HEK293 (cell line): ENCODE measurements at regions not wholly inside any gene's neighbourhood (a gene's known extent, or its start where the extent isn't known, plus 50 kb on each side); places are given as distances from the start of the nearest gene placed in this dataset.

Source experiments
- CTCF ChIA-PET: fragments of 350-600 bp; formaldehyde crosslinking; extraction: SDS; loops from one replicate; lab custom pipeline; 2021; ENCODE audit warnings: antibody characterized with exemption; lab: Yijun Ruan, JAX
- POLR2A ChIA-PET: fragments of 300-600 bp; formaldehyde crosslinking; extraction: SDS; loops from one replicate; lab custom pipeline; 2020; ENCODE audit warnings: antibody characterized with exemption, inconsistent platforms; lab: Yijun Ruan, JAX
- H3K27ac ChIP-seq: fragments of 200-500 bp; sonication (Bioruptor generic); 2 replicates; pipeline ENCODE4 v1.5.1; 2014; ENCODE audit warnings: low read depth, low read length, control low read depth, inconsistent platforms; ENCODE audit errors: extremely low read depth
- H3K36me3 ChIP-seq, 2 experiments: fragments of 200-500 bp in 1 of 2; sonication (Bioruptor generic) in 1 of 2; 1 replicate in 1 of 2; 2 replicates in 1 of 2; pipeline ENCODE4 v1.5.1; 2014 to 2017; ENCODE audit warnings: inconsistent platforms in 2 of 2, low read length in 2 of 2; ENCODE audit not compliant: control insufficient read depth in 2 of 2, insufficient read depth in 1 of 2
- H3K4me1 ChIP-seq: fragments of 200-500 bp; sonication (Bioruptor generic); 2 replicates; pipeline ENCODE4 v1.5.1; 2014; ENCODE audit warnings: mild to moderate bottlenecking, low read length, inconsistent platforms; ENCODE audit not compliant: control insufficient read depth, insufficient read depth
- H3K4me3 ChIP-seq: 2 replicates; pipeline ENCODE4 v1.5.1; 2011; ENCODE audit warnings: low read depth, mild to moderate bottlenecking, control low read depth, low read length, moderate library complexity
- H3K9me3 ChIP-seq: fragments of 200-500 bp; sonication (Bioruptor generic); 2 replicates; pipeline ENCODE4 v1.5.1; 2014; ENCODE audit warnings: low read depth, low read length, inconsistent platforms; ENCODE audit not compliant: control insufficient read depth, insufficient read depth
- BCL11A ChIP-seq: fragments of 450-650 bp; formaldehyde crosslinking; IDR thresholded peaks from 2 replicates; pipeline ENCODE4 v1.5.1; 2016; ENCODE audit warnings: low read depth, missing biosample characterization, missing genetic modification characterization
- TRIM28 ChIP-seq: IDR thresholded peaks from 2 replicates; pipeline ENCODE4 v1.6.1; 2011; ENCODE audit warnings: low read length, control low read depth, borderline replicate concordance
- ZBTB20 ChIP-seq: fragments of 450-650 bp; formaldehyde crosslinking; IDR thresholded peaks from 2 replicates; pipeline ENCODE4 v1.5.1; 2016; ENCODE audit warnings: missing biosample characterization, missing genetic modification characterization
- ZIC2 ChIP-seq: fragments of 450-650 bp; formaldehyde crosslinking; IDR thresholded peaks from 2 replicates; pipeline ENCODE4 v1.5.1; 2016; ENCODE audit warnings: missing biosample characterization, missing genetic modification characterization
- ZNF133 ChIP-seq: fragments of 450-650 bp; formaldehyde crosslinking; IDR thresholded peaks from 2 replicates; pipeline ENCODE4 v1.5.1; 2016; ENCODE audit warnings: missing biosample characterization, missing genetic modification characterization
- ZNF138 ChIP-seq: fragments of 450-650 bp; formaldehyde crosslinking; IDR thresholded peaks from 2 replicates; pipeline ENCODE4 v1.5.1; 2016; ENCODE audit warnings: missing biosample characterization, missing genetic modification characterization, borderline replicate concordance
- ZNF24 ChIP-seq: fragments of 450-650 bp; formaldehyde crosslinking; IDR thresholded peaks from 2 replicates; pipeline ENCODE4 v1.5.1; 2016; ENCODE audit warnings: missing biosample characterization, missing genetic modification characterization
- ZNF394 ChIP-seq: fragments of 450-650 bp; formaldehyde crosslinking; IDR thresholded peaks from 2 replicates; pipeline ENCODE4 v1.5.1; 2016; ENCODE audit warnings: missing biosample characterization, missing genetic modification characterization, mild to moderate bottlenecking, moderate library complexity, borderline replicate concordance
- ZNF510 ChIP-seq: fragments of 450-650 bp; formaldehyde crosslinking; IDR thresholded peaks from 2 replicates; pipeline ENCODE4 v1.5.1; 2018; ENCODE audit warnings: mild to moderate bottlenecking, missing genetic modification characterization, missing biosample characterization; ENCODE audit not compliant: insufficient replicate concordance
- ZNF549 ChIP-seq: fragments of 450-650 bp; IDR thresholded peaks from 2 replicates; pipeline ENCODE4 v1.5.1; 2018; ENCODE audit warnings: missing biosample characterization, missing genetic modification characterization, mild to moderate bottlenecking, inconsistent platforms, moderate library complexity
- ZNF610 ChIP-seq: fragments of 450-650 bp; formaldehyde crosslinking; IDR thresholded peaks from 2 replicates; pipeline ENCODE4 v1.5.1; 2016; ENCODE audit warnings: missing biosample characterization, missing genetic modification characterization, borderline replicate concordance
- ZNF621 ChIP-seq: fragments of 450-650 bp; formaldehyde crosslinking; IDR thresholded peaks from 2 replicates; pipeline ENCODE4 v1.5.1; 2017; ENCODE audit warnings: missing biosample characterization, missing genetic modification characterization
- TF ChIP-seq, protein P1 (sequence below): fragments of 450-650 bp; formaldehyde crosslinking; IDR thresholded peaks from 2 replicates; pipeline ENCODE4 v1.5.1; 2017; ENCODE audit warnings: missing biosample characterization, missing genetic modification characterization
- TF ChIP-seq, protein P2 (sequence below): fragments of 450-650 bp; formaldehyde crosslinking; IDR thresholded peaks from 2 replicates; pipeline ENCODE4 v1.5.1; 2017; ENCODE audit warnings: missing biosample characterization, missing genetic modification characterization
- TF ChIP-seq, protein P3 (sequence below): fragments of 450-650 bp; formaldehyde crosslinking; IDR thresholded peaks from 2 replicates; pipeline ENCODE4 v1.5.1; 2016; ENCODE audit warnings: missing biosample characterization, missing genetic modification characterization
- TF ChIP-seq, protein P4 (sequence below): fragments of 450-650 bp; formaldehyde crosslinking; IDR thresholded peaks from 2 replicates; pipeline ENCODE4 v1.5.1; 2016; ENCODE audit warnings: missing biosample characterization, missing genetic modification characterization, borderline replicate concordance

DNA sequence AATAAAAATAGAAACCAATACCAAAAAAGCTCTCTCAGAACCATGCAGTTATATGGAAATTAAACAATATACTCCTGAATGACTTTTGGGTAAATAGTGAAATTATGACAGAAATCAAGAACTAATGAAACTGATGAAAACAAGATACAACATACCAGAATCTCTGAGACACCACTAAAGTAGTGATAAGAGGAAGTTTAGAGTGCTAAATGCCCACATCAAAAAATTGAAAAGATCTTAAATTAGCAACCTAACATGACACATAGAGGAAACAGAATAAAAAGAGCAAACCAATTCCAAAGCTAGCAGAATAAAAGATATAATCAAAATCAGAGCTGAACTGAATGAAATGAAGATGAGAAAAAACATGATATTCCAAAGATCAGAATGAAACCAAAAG, 430.9 kb downstream of the LTN1 start:
- TF ChIP-seq ZNF621 (tag by site-specific recombination) (no peak), ZNF549 (tag by site-specific recombination) (no peak), BCL11A (tag by site-specific recombination) (no peak), ZNF510 (tag by site-specific recombination) (no peak), ZNF24 (tag by site-specific recombination) (no peak), ZBTB20 (tag by site-specific recombination) (no peak), ZNF394 (tag by site-specific recombination) (no peak), ZNF133 (tag by site-specific recombination) (no peak), TRIM28 (no peak)
- TF ChIP-seq, protein P1, sequence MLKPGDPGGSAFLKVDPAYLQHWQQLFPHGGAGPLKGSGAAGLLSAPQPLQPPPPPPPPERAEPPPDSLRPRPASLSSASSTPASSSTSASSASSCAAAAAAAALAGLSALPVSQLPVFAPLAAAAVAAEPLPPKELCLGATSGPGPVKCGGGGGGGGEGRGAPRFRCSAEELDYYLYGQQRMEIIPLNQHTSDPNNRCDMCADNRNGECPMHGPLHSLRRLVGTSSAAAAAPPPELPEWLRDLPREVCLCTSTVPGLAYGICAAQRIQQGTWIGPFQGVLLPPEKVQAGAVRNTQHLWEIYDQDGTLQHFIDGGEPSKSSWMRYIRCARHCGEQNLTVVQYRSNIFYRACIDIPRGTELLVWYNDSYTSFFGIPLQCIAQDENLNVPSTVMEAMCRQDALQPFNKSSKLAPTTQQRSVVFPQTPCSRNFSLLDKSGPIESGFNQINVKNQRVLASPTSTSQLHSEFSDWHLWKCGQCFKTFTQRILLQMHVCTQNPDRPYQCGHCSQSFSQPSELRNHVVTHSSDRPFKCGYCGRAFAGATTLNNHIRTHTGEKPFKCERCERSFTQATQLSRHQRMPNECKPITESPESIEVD (tag by site-specific recombination) = no peak
- Histone ChIP-seq H3K4me1 (no peaks in the 10 kb centered on the region), H3K36me3 (no peaks in the 10 kb centered on the region), H3K9me3 (no peaks in the 10 kb centered on the region), H3K4me3 (no peak overlapping the region), H3K27ac (no peak overlapping the region)
- CTCF ChIA-PET = interaction anchor here (0.7 kb wide), 1 partner anchor 23 kb away, joined by 3 read pairs; no protein-coding TSS in a partner anchor
- POLR2A ChIA-PET = no interaction called here

DNA sequence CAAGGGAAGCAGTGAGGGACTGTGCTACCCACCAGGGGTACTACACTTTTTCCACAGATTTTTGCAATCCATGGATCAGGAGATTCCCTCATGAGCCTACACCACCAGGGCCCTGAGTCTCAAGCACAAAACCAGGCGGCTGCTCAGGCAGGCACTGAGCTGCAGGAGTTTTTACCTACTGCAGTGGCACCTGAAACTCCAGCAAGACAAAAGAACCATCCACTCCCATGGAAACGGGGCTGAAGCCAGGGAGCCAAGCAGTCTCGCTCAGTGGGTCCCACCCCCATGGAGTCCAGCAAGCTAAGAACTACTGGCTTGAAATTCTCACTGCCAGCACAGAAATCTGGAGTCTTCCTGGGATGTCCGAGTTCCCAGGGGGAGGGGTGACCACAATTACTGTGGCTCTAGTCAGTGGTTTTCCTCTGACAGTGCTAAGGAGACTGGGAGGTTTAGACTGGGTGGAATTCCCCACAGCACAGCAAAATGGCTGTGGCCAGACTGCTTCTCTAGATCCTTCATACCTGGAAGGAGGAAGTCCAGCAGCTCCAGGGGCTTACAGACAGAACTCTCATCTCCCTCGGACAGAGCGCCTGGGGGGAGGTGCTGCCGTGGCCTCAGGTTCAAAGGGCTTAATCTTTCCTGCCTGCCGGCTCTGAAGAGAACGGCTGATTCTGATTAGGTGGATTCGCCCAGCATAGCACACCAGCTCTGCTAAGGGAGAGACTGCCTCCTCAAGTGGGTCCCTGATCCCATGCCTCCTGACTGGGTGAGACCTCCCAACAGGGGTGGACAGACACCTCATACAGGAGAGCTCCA, 437.8 kb downstream of the LTN1 start:
- H3K9me3 ChIP-seq = no peaks in the 10 kb centered on the region
- POLR2A ChIA-PET = no interaction called here
- H3K36me3 ChIP-seq = no peaks in the 10 kb centered on the region
- no peak overlapping the region for H3K27ac ChIP-seq
- CTCF ChIA-PET = no interaction called here
- TF ChIP-seq ZNF610 (tag by site-specific recombination) (no peak), ZIC2 (tag by site-specific recombination) (0 out of 2 replicates have a peak, but pooled peaks have one; percentile 13)
- H3K4me1 ChIP-seq = no peaks in the 10 kb centered on the region
- H3K4me3 ChIP-seq = no peak overlapping the region

DNA sequence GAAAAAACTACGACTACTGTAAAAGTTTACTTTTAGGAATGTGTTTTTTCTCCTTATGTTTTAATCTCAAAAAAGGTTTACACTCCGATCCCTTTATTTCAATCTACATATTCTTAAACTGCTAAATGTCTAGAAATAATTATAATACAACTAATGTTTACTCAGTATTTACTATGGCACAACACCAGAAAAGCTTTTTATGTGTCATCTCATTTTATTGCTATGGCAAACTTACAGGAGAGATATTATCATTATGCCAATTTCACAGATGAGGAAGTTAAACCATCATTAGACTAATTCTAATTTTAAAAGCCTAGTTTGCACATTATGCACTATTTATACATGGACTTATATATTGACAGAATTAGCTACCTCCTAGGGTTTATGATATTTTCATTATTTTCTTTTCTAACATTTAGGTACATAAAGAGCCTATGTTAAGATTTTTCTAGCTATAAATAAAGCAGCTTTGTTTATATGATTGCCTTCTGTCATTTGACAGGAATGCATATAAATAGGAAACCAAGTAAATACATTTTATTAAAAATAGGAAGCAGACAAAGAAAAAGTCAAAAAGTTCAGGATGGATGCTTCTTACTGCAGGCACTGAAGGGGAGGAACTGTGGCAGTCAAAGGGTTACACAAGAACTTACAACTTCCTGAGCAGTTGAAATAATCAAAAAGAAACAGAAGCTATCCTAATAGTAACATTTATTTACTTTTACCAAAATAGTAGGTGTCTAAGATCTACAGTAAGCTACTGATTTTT, 442.4 kb downstream of the LTN1 start:
- TF ChIP-seq, protein P2, sequence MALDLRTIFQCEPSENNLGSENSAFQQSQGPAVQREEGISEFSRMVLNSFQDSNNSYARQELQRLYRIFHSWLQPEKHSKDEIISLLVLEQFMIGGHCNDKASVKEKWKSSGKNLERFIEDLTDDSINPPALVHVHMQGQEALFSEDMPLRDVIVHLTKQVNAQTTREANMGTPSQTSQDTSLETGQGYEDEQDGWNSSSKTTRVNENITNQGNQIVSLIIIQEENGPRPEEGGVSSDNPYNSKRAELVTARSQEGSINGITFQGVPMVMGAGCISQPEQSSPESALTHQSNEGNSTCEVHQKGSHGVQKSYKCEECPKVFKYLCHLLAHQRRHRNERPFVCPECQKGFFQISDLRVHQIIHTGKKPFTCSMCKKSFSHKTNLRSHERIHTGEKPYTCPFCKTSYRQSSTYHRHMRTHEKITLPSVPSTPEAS (tag by site-specific recombination) = no peak
- TF ChIP-seq, protein P3, sequence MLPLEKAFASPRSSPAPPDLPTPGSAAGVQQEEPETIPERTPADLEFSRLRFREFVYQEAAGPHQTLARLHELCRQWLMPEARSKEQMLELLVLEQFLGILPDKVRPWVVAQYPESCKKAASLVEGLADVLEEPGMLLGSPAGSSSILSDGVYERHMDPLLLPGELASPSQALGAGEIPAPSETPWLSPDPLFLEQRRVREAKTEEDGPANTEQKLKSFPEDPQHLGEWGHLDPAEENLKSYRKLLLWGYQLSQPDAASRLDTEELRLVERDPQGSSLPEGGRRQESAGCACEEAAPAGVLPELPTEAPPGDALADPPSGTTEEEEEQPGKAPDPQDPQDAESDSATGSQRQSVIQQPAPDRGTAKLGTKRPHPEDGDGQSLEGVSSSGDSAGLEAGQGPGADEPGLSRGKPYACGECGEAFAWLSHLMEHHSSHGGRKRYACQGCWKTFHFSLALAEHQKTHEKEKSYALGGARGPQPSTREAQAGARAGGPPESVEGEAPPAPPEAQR (tag by site-specific recombination) = no peak
- TF ChIP-seq, protein P4, sequence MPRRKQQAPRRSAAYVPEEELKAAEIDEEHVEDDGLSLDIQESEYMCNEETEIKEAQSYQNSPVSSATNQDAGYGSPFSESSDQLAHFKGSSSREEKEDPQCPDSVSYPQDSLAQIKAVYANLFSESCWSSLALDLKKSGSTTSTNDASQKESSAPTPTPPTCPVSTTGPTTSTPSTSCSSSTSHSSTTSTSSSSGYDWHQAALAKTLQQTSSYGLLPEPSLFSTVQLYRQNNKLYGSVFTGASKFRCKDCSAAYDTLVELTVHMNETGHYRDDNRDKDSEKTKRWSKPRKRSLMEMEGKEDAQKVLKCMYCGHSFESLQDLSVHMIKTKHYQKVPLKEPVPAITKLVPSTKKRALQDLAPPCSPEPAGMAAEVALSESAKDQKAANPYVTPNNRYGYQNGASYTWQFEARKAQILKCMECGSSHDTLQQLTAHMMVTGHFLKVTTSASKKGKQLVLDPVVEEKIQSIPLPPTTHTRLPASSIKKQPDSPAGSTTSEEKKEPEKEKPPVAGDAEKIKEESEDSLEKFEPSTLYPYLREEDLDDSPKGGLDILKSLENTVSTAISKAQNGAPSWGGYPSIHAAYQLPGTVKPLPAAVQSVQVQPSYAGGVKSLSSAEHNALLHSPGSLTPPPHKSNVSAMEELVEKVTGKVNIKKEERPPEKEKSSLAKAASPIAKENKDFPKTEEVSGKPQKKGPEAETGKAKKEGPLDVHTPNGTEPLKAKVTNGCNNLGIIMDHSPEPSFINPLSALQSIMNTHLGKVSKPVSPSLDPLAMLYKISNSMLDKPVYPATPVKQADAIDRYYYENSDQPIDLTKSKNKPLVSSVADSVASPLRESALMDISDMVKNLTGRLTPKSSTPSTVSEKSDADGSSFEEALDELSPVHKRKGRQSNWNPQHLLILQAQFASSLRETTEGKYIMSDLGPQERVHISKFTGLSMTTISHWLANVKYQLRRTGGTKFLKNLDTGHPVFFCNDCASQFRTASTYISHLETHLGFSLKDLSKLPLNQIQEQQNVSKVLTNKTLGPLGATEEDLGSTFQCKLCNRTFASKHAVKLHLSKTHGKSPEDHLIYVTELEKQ = no peak
- no peak for TF ChIP-seq ZNF138 (tag by site-specific recombination)
- Histone ChIP-seq H3K4me3 (no peak overlapping the region), H3K9me3 (no peaks in the 10 kb centered on the region), H3K4me1 (no peaks in the 10 kb centered on the region), H3K27ac (no peak overlapping the region), H3K36me3 (no peaks in the 10 kb centered on the region)
- ChIA-PET POLR2A (no interaction called here), CTCF (no interaction called here)
